Muscle of leg (tissue), 3 donors: ENCODE measurements at regions not wholly inside any gene's neighbourhood (a gene's known extent, or its start where the extent isn't known, plus 50 kb on each side); places are given as distances from the start of the nearest gene placed in this dataset.

Experiments used
- DNase-seq: peaks from one replicate; pipeline ENCODE4 v3.0.0; 2013
- H3K27ac ChIP-seq: one replicate; pipeline ENCODE4 v1.5.1; 2013; ENCODE audit warnings: mild to moderate bottlenecking, low read length, control low read depth
- H3K27me3 ChIP-seq: one replicate; pipeline ENCODE4 v1.6.1; 2013; ENCODE audit warnings: low read length; ENCODE audit not compliant: control insufficient read depth, insufficient read depth
- H3K36me3 ChIP-seq: one replicate; pipeline ENCODE4 v1.6.1; 2013; ENCODE audit warnings: low read length; ENCODE audit not compliant: control insufficient read depth, insufficient read depth
- H3K4me1 ChIP-seq: one replicate; pipeline ENCODE4 v1.6.1; 2013; ENCODE audit warnings: low read length; ENCODE audit not compliant: control insufficient read depth, insufficient read depth
- H3K4me3 ChIP-seq: one replicate; pipeline ENCODE4 v1.5.1; 2013; ENCODE audit warnings: low read length, control low read depth
- H3K9me3 ChIP-seq: replicated peaks from 2 replicates; pipeline ENCODE4 v1.6.1; 2013; ENCODE audit warnings: low read depth, low read length; ENCODE audit not compliant: control insufficient read depth
- WGBS: methylation state at CpG from one replicate; pipeline ENCODE4 v1.1.5; 2013; ENCODE audit warnings: missing lambda C conversion rate; ENCODE audit not compliant: insufficient coverage; 5-methylcytosine and 5-hydroxymethylcytosine counted together

GRCh38 chrX:110600745-110601310, 194.8 kb downstream of the CHRDL1 start:
- H3K36me3 ChIP-seq, result no peaks in the 10 kb centered on the region
- 81% methylated on average over 5 of the region's 8 CpGs for WGBS
- no peak for DNase-seq
- H3K27me3 ChIP-seq, result peaks cover 3% of the 10 kb centered on the region
- no peak overlapping the region for H3K4me3 ChIP-seq
- no peak overlapping the region for H3K27ac ChIP-seq
- no peaks in the 10 kb centered on the region for H3K9me3 ChIP-seq
- no peaks in the 10 kb centered on the region for H3K4me1 ChIP-seq

GRCh38 chrX:110614596-110614995, 181.0 kb downstream of the CHRDL1 start:
- no peak for DNase-seq

More at GRCh38 chrX:110614596-110614995, 181.0 kb downstream of the CHRDL1 start:
- Histone ChIP-seq H3K27ac (no peak overlapping the region), H3K36me3 (no peaks in the 10 kb centered on the region), H3K4me1 (no peaks in the 10 kb centered on the region), H3K4me3 (no peak overlapping the region), H3K27me3 (peaks cover 2% of the 10 kb centered on the region), H3K9me3 (no peaks in the 10 kb centered on the region)
